ENCODE measurements at regions not wholly inside any gene's neighbourhood (a gene's known extent, or its start where the extent isn't known, plus 50 kb on each side); places are given as distances from the start of the nearest gene placed in this dataset.

DNA sequence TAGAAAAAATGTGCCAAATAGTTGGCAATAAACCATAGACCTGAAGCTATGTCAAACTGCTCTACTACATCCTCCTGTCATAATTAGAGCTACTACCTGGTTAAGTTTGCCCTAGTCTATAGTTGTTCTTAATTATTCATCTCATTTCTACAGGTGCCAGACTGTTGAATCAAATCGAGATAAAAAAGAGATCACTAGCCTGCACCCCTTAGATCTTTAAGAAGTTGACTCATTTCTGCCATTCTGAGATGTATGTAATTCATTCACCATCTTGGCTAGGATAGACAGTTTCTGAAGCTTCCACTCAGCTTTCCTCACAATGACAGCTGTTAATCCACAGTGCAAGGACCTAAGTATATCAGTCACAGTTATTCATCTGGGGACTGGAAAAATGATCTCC, 452.1 kb upstream of the BOD1L1 start:
- Histone ChIP-seq H3K27me3 (ENCODE audit: insufficient read depth, low read length) (no peaks in the 10 kb centered on the region), H3K18ac (ENCODE audit: insufficient read length, low read depth, low read length) (no peak overlapping the region), H2BK120ac (ENCODE audit: low read depth, low read length, poor library complexity, severe bottlenecking) (no peak overlapping the region), H3K4me1 (ENCODE audit: insufficient read depth, low read length) (peaks cover 6% of the 10 kb centered on the region; the same call in 1 of the 2 replicates), H3K14ac (ENCODE audit: insufficient read depth, low read length) (no peak overlapping the region), H3T11ph (ENCODE audit: low read length) (no peak overlapping the region), H2BK12ac (ENCODE audit: insufficient read length, low read depth, low read length) (no peak overlapping the region), H2BK20ac (ENCODE audit: low read depth, low read length, poor library complexity, severe bottlenecking) (no peak overlapping the region), H4K8ac (replicated peaks; ENCODE audit: insufficient read length, low read depth, low read length) (no peak overlapping the region), H2BK5ac (ENCODE audit: insufficient read length, low read length) (no peak overlapping the region), H3K23ac (ENCODE audit: insufficient read length, low read depth, low read length) (no peak overlapping the region), H3K4ac (ENCODE audit: low read depth, low read length) (no peak overlapping the region), H3K4me2 (ENCODE audit: insufficient read depth, insufficient read length, low read length) (no peak overlapping the region), H3K9ac (ENCODE audit: extremely low read depth, insufficient read length, low read length) (no peak overlapping the region), H4K20me1 (ENCODE audit: control insufficient read depth, insufficient read depth, insufficient read length) (no peaks in the 10 kb centered on the region), H3K56ac (ENCODE audit: insufficient read length, low read depth, low read length) (no peak overlapping the region), H2AK5ac (ENCODE audit: insufficient read length, low read length) (no peak overlapping the region), H3K23me2 (ENCODE audit: insufficient read length, low read depth, low read length, poor library complexity, severe bottlenecking) (no peaks in the 10 kb centered on the region), H4K5ac (ENCODE audit: insufficient read length, low read depth, low read length) (no peak overlapping the region), H3K79me2 (ENCODE audit: insufficient read depth, low read length) (no peaks in the 10 kb centered on the region), H3K79me1 (ENCODE audit: insufficient read depth, low read depth, low read length, poor library complexity, severe bottlenecking) (no peaks in the 10 kb centered on the region), H3K27ac (ENCODE audit: insufficient read length, low read depth, low read length) (no peak overlapping the region), H3K9me3 (ENCODE audit: control insufficient read depth, low read depth, low read length) (no peaks in the 10 kb centered on the region), H2AFZ (ENCODE audit: low read length) (no peak overlapping the region), H4K91ac (ENCODE audit: insufficient read length, low read depth, low read length) (no peak overlapping the region), H2BK15ac (ENCODE audit: low read depth, low read length) (no peak overlapping the region)
- Mint-ChIP-seq H3K4me3 (no peak overlapping the region), H3K36me3 (ENCODE audit: insufficient read depth in 1 of 3, low read depth in 3 of 3) (no peaks in the 10 kb centered on the region; a peak in 1 of 7 replicates), H3K9me3 (no peaks in the 10 kb centered on the region; a peak in 1 of 5 replicates), H3K4me1 (peaks cover 14 to 15% of the 10 kb centered on the region in 2 experiments), H3K27ac (no peak overlapping the region), H3K27me3 (ENCODE audit: low read depth) (no peaks in the 10 kb centered on the region)
- TF ChIP-seq, protein P1, sequence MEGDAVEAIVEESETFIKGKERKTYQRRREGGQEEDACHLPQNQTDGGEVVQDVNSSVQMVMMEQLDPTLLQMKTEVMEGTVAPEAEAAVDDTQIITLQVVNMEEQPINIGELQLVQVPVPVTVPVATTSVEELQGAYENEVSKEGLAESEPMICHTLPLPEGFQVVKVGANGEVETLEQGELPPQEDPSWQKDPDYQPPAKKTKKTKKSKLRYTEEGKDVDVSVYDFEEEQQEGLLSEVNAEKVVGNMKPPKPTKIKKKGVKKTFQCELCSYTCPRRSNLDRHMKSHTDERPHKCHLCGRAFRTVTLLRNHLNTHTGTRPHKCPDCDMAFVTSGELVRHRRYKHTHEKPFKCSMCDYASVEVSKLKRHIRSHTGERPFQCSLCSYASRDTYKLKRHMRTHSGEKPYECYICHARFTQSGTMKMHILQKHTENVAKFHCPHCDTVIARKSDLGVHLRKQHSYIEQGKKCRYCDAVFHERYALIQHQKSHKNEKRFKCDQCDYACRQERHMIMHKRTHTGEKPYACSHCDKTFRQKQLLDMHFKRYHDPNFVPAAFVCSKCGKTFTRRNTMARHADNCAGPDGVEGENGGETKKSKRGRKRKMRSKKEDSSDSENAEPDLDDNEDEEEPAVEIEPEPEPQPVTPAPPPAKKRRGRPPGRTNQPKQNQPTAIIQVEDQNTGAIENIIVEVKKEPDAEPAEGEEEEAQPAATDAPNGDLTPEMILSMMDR (conservative IDR thresholded peaks at IDR 0.05), result no peak
- DNase-seq, result no peak
- whole genome bisulfite sequencing (ENCODE audit: extremely low coverage, insufficient read length, low lambda C conversion rate), result no CpG with 5 or more reads among the region's 1 CpG

Data from H9 (cell line).